ENCODE measurements at regions not wholly inside any gene's neighbourhood (a gene's known extent, or its start where the extent isn't known, plus 50 kb on each side); places are given as distances from the start of the nearest gene placed in this dataset.
A peak's percentile ranks its signal among the peaks of the same experiment; 100 is the strongest.

GRCh38 chr10:52566471-52567246 lies 205.9 kb downstream of the MBL2 start:
- Histone ChIP-seq H3K9me3 (ENCODE audit: control insufficient read depth, low read depth, low read length) (no peaks in the 10 kb centered on the region), H2BK5ac (ENCODE audit: insufficient read length, low read length) (no peak overlapping the region), H3K14ac (ENCODE audit: insufficient read depth, low read length) (no peak overlapping the region), H3T11ph (ENCODE audit: low read length) (no peak overlapping the region), H4K20me1 (ENCODE audit: control insufficient read depth, insufficient read depth, insufficient read length) (no peaks in the 10 kb centered on the region), H2BK120ac (ENCODE audit: low read depth, low read length, poor library complexity, severe bottlenecking) (no peak overlapping the region), H3K9ac (ENCODE audit: extremely low read depth, insufficient read length, low read length) (no peak overlapping the region), H2AFZ (ENCODE audit: low read length) (no peak overlapping the region), H3K79me2 (ENCODE audit: insufficient read depth, low read length) (no peaks in the 10 kb centered on the region), H3K23ac (ENCODE audit: insufficient read length, low read depth, low read length) (no peak overlapping the region), H3K4me2 (ENCODE audit: insufficient read depth, insufficient read length, low read length) (no peak overlapping the region), H4K91ac (ENCODE audit: insufficient read length, low read depth, low read length) (no peak overlapping the region), H2BK12ac (ENCODE audit: insufficient read length, low read depth, low read length) (no peak overlapping the region), H3K4ac (ENCODE audit: low read depth, low read length) (no peak overlapping the region), H3K27ac (ENCODE audit: insufficient read length, low read depth, low read length) (no peak overlapping the region), H4K8ac (replicated peaks; ENCODE audit: insufficient read length, low read depth, low read length) (no peak overlapping the region), H3K79me1 (ENCODE audit: insufficient read depth, low read depth, low read length, poor library complexity, severe bottlenecking) (no peaks in the 10 kb centered on the region), H4K5ac (ENCODE audit: insufficient read length, low read depth, low read length) (no peak overlapping the region), H3K23me2 (ENCODE audit: insufficient read length, low read depth, low read length, poor library complexity, severe bottlenecking) (no peaks in the 10 kb centered on the region), H3K4me1 (ENCODE audit: insufficient read depth, low read length) (no peaks in the 10 kb centered on the region), H3K56ac (ENCODE audit: insufficient read length, low read depth, low read length) (no peak overlapping the region), H2BK15ac (ENCODE audit: low read depth, low read length) (no peak overlapping the region), H3K27me3 (ENCODE audit: insufficient read depth, low read length) (no peaks in the 10 kb centered on the region), H2BK20ac (ENCODE audit: low read depth, low read length, poor library complexity, severe bottlenecking) (no peak overlapping the region), H3K18ac (ENCODE audit: insufficient read length, low read depth, low read length) (no peak overlapping the region), H2AK5ac (ENCODE audit: insufficient read length, low read length) (no peak overlapping the region)
- Mint-ChIP-seq H3K4me3 (no peak overlapping the region), H3K27me3 (ENCODE audit: low read depth) (peaks cover 6% of the 10 kb centered on the region; the same call in 1 of the 2 replicates), H3K9me3 (no peaks in the 10 kb centered on the region), H3K4me1 (no peaks in the 10 kb centered on the region), H3K27ac (no peak overlapping the region), H3K36me3 (ENCODE audit: insufficient read depth in 1 of 3, low read depth in 3 of 3) (no peaks in the 10 kb centered on the region)
- DNase-seq, result no peak
- peak; percentile 78 for TF ChIP-seq CTCF (conservative IDR thresholded peaks at IDR 0.05)
- no CpG with 5 or more reads among the region's 4 CpGs for WGBS (ENCODE audit: extremely low coverage, insufficient read length, low lambda C conversion rate)
